ENCODE measurements at regions not wholly inside any gene's neighbourhood (a gene's known extent, or its start where the extent isn't known, plus 50 kb on each side); places are given as distances from the start of the nearest gene placed in this dataset.

DNA sequence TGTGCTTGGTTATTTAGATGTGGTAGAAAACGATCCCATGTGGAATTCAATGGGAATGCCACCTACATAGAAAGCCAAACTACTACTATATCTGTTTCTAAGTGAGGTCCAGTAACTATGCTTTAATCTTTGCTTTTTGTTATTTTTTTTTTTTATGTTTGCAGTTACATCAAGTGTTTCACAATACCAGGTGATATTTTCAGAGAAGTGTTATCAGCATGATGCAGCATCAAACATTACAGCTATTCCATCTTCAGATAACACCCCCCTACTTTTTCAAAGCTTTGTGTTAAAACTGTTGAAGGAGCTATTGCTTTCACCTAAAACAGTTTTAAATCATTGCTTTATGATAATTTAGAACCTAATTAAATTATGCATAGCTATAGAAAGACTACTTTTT is 163.8 kb upstream of the SLC16A7 start:
- no peak overlapping the region for H3K27ac ChIP-seq (ENCODE audit: low read depth in 1 of 2, low read length in 2 of 2)
- POLR2A ChIA-PET, result no interaction called here
- no peaks in the 10 kb centered on the region for H3K9me3 Mint-ChIP-seq
- H3K4me1 Mint-ChIP-seq (ENCODE audit: low read depth), result no peaks in the 10 kb centered on the region
- no peaks in the 10 kb centered on the region for H3K36me3 Mint-ChIP-seq (ENCODE audit: low read depth)
- ATAC-seq (ENCODE audit: poor library complexity), result no peak
- H3K9me3 ChIP-seq (ENCODE audit: control insufficient read depth in 1 of 2, insufficient read depth in 1 of 2, low read length in 2 of 2), result no peaks in the 10 kb centered on the region
- CTCF ChIA-PET, result no interaction called here
- no peaks in the 10 kb centered on the region for H3K4me1 ChIP-seq (ENCODE audit: insufficient read depth, low read length)
- H3K4me3 ChIP-seq (ENCODE audit: low read length), result no peak overlapping the region
- TF ChIP-seq, protein P1, sequence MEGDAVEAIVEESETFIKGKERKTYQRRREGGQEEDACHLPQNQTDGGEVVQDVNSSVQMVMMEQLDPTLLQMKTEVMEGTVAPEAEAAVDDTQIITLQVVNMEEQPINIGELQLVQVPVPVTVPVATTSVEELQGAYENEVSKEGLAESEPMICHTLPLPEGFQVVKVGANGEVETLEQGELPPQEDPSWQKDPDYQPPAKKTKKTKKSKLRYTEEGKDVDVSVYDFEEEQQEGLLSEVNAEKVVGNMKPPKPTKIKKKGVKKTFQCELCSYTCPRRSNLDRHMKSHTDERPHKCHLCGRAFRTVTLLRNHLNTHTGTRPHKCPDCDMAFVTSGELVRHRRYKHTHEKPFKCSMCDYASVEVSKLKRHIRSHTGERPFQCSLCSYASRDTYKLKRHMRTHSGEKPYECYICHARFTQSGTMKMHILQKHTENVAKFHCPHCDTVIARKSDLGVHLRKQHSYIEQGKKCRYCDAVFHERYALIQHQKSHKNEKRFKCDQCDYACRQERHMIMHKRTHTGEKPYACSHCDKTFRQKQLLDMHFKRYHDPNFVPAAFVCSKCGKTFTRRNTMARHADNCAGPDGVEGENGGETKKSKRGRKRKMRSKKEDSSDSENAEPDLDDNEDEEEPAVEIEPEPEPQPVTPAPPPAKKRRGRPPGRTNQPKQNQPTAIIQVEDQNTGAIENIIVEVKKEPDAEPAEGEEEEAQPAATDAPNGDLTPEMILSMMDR (IDR thresholded peaks at IDR 0.05), result no peak
- peaks cover 10% of the 10 kb centered on the region for H3K27me3 Mint-ChIP-seq
- intact Hi-C loops (cut with DNase I, micrococcal nuclease), result loop anchor here in 1 of 2 experiments (5.0 kb wide), 1 partner anchor 375 kb away; no protein-coding TSS in a partner anchor
- H3K27ac Mint-ChIP-seq, result no peak overlapping the region
- H3K27me3 ChIP-seq (ENCODE audit: control insufficient read depth in 1 of 2, insufficient read depth in 2 of 2, low read length in 2 of 2), result no peaks in the 10 kb centered on the region
- H3K36me3 ChIP-seq (ENCODE audit: insufficient read depth, low read length), result no peaks in the 10 kb centered on the region
- no peak overlapping the region for H3K4me3 Mint-ChIP-seq
- DNase-seq, result no peak

DNA sequence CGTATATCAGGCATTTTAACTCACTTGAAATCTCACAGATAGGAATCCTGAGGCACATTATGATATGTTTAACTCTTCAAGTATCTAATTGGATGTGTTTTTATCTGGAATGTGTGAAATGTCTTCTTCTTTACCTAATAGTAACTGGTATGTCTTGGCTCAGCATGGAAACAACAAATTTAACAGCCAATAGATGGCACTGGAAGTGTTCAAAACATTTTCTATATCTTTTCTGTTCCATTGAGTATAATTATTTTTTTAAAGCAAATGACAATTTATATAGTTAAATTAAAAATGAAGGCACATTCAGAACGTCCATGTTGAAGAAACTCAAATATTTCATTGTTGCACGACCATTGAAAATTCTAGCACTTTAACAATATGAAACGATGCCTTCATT is 164.6 kb upstream of the SLC16A7 start:
- ChIA-PET CTCF (no interaction called here), POLR2A (no interaction called here)
- H3K27me3 ChIP-seq (ENCODE audit: control insufficient read depth in 1 of 2, insufficient read depth in 2 of 2, low read length in 2 of 2), result no peaks in the 10 kb centered on the region
- TF ChIP-seq, protein P1 (IDR thresholded peaks at IDR 0.05), result no peak
- H3K9me3 ChIP-seq (ENCODE audit: control insufficient read depth in 1 of 2, insufficient read depth in 1 of 2, low read length in 2 of 2), result no peaks in the 10 kb centered on the region
- peaks cover 10% of the 10 kb centered on the region for H3K27me3 Mint-ChIP-seq
- no peaks in the 10 kb centered on the region for H3K4me1 Mint-ChIP-seq (ENCODE audit: low read depth)
- no peak overlapping the region for H3K27ac ChIP-seq (ENCODE audit: low read depth in 1 of 2, low read length in 2 of 2)
- DNase-seq (peak in 2 of 14 experiments; percentile 7 to 8), ATAC-seq (ENCODE audit: poor library complexity) (no peak)
- H3K4me3 ChIP-seq (ENCODE audit: low read length), result no peak overlapping the region
- no peaks in the 10 kb centered on the region for H3K36me3 Mint-ChIP-seq (ENCODE audit: low read depth)
- no peaks in the 10 kb centered on the region for H3K9me3 Mint-ChIP-seq
- no peaks in the 10 kb centered on the region for H3K4me1 ChIP-seq (ENCODE audit: insufficient read depth, low read length)
- H3K27ac Mint-ChIP-seq, result no peak overlapping the region
- intact Hi-C loops (cut with DNase I, micrococcal nuclease), result loop anchor here in 1 of 2 experiments (5.0 kb wide), 1 partner anchor 376 kb away; no protein-coding TSS in a partner anchor
- H3K4me3 Mint-ChIP-seq, result no peak overlapping the region
- H3K36me3 ChIP-seq (ENCODE audit: insufficient read depth, low read length), result no peaks in the 10 kb centered on the region

DNA sequence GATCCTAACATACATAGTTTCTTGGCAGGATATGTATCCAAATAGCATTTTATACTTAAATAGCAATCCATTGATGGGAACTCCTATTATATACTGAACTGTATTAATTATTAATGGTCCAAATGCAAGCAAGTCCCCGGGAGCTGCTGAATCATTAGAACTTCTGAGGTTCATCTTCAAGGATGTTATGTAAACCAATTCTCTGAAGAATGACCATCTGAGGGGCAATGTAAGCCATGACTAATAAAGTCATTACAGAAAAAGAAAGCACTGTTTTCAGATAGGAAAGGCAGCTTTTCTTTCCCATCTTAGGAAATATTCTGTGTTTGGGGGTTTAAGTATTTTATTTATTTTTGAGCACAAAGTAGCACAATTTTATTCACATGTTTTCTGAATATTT is 166.1 kb upstream of the SLC16A7 start:
- TF ChIP-seq, protein P1 (IDR thresholded peaks at IDR 0.05), result no peak
- no peaks in the 10 kb centered on the region for H3K27me3 ChIP-seq (ENCODE audit: control insufficient read depth in 1 of 2, insufficient read depth in 2 of 2, low read length in 2 of 2)
- H3K36me3 Mint-ChIP-seq (ENCODE audit: low read depth), result no peaks in the 10 kb centered on the region
- ChIA-PET POLR2A (no interaction called here), CTCF (no interaction called here)
- no peak overlapping the region for H3K27ac ChIP-seq (ENCODE audit: low read depth in 1 of 2, low read length in 2 of 2)
- H3K36me3 ChIP-seq (ENCODE audit: insufficient read depth, low read length), result no peaks in the 10 kb centered on the region
- H3K9me3 ChIP-seq (ENCODE audit: control insufficient read depth in 1 of 2, insufficient read depth in 1 of 2, low read length in 2 of 2), result no peaks in the 10 kb centered on the region
- no peak overlapping the region for H3K4me3 ChIP-seq (ENCODE audit: low read length)
- H3K4me1 Mint-ChIP-seq (ENCODE audit: low read depth), result no peaks in the 10 kb centered on the region
- no peaks in the 10 kb centered on the region for H3K4me1 ChIP-seq (ENCODE audit: insufficient read depth, low read length)
- no peaks in the 10 kb centered on the region for H3K9me3 Mint-ChIP-seq
- peaks cover 10% of the 10 kb centered on the region for H3K27me3 Mint-ChIP-seq
- no peak for ATAC-seq (ENCODE audit: poor library complexity)
- intact Hi-C loops (cut with DNase I, micrococcal nuclease), result loop anchor here in 1 of 2 experiments (5.0 kb wide), 1 partner anchor 378 kb away; no protein-coding TSS in a partner anchor
- DNase-seq, result no peak
- no peak overlapping the region for H3K4me3 Mint-ChIP-seq
- H3K27ac Mint-ChIP-seq, result no peak overlapping the region
